Stimulated activated CD4-positive, alpha-beta T cell treated with anti-CD3 and anti-CD28 coated beads, Interleukin-2, amount 100 ng/mL, for 48 hours (primary cell): ENCODE measurements at regions not wholly inside any gene's neighbourhood (a gene's known extent, or its start where the extent isn't known, plus 50 kb on each side); places are given as distances from the start of the nearest gene placed in this dataset.

ENCODE experiments used
- DNase-seq, 2 donors: peaks; one replicate each; pipeline ENCODE4 v3.0.0-alpha.2; 2020

- DNase-seq, result no peak
Measured at GRCh38 chr1:229768232-229768631, 142.2 kb downstream of the URB2 start.

GRCh38 chr1:229769006-229769405 lies 143.0 kb downstream of the URB2 start:
- DNase-seq, result no peak

GRCh38 chr1:229769809-229770208 lies 143.8 kb downstream of the URB2 start:
- no peak for DNase-seq

DNA sequence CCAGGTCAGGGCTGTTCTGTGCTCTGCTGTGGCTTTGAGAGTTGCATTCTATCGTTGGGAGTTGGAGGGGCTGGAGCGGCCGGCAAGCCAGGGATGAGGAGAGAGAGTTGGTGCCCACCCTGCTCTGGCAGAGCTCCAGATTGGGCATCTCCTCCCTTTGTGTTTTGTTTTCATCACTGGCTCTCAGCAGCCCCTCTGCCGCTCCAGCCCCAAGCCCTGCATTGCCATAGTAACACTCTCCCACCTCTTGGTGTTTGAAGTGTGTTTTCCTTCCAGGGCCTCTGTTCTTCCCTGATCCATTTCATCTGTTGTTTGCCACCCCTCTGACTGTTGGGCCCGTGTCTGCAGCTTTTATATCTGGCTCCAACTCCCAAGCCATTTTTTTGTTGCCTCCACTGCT lies 152.7 kb downstream of the URB2 start:
- no peak for DNase-seq

GRCh38 chr1:229781453-229781852 lies 155.4 kb downstream of the URB2 start:
- DNase-seq, result no peak

- DNase-seq, result no peak
Measured at GRCh38 chr1:229782469-229782868, 156.4 kb downstream of the URB2 start.

DNA sequence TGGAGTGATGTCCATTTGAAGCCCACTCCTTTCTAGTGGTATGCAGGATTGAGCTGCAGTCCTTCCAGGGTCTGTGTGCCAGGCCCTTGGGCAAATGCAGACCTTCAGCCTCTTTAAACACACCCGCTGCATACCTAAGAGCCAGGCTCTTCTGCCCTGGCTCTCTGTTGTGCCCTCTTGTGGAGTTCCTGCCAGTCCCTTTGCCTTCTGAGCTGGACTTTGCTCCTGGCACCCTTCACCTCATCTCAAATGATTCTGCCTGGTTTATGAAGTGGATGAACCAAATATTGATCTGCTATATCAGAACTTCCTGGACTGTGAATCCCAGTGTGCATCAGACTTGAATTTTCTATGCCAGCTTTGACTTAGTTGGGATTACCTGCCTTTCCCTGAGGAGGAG lies 158.8 kb downstream of the URB2 start:
- no peak for DNase-seq

GRCh38 chr1:229786974-229787610 lies 161.0 kb downstream of the URB2 start:
- DNase-seq, result no peak

GRCh38 chr1:229788004-229788403 lies 162.0 kb downstream of the URB2 start:
- no peak for DNase-seq

GRCh38 chr1:229792012-229792975 lies 166.2 kb downstream of the URB2 start:
- no peak for DNase-seq

GRCh38 chr1:229793488-229793887 lies 167.4 kb downstream of the URB2 start:
- no peak for DNase-seq

- no peak for DNase-seq
Measured at GRCh38 chr1:229798558-229798957, 172.5 kb downstream of the URB2 start.

GRCh38 chr1:229803626-229804217 lies 177.7 kb downstream of the URB2 start:
- no peak for DNase-seq

DNA sequence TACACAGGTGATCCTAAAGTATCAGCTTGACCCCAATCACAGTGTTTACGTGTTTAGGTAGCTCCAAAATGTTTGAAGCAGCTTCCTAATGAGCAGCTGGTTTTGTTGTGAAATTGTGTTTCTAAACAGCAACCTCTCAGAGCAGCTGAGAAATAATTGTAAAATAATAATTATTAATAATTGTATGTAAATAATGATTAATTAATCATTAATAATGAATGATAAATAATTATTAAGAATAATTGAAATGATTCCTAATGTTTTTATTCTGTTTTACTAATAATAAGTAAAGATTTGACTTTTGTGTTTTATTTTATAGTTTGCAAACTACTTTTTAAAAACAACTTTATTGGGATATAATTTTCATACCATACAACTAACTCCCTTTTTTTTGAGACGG lies 182.2 kb downstream of the URB2 start:
- no peak for DNase-seq

DNA sequence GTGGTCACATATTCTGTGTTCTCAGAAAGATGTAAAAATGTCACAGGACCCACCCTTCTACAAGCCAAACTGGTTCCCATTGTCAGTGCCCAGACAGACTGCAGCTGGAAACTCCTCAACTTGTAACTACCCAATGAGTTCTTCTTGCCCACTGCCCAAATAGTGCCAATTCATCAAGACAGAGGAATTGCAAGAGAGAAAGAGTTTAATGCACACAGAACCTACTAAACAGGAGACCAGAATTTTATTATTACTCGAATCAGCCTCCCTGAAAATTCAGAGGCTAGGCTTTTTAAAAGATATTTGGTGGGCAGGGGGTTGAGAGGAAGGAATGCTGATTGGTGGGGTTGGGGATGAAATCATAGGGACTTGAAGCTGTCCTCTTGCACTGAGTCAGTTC lies 184.1 kb downstream of the URB2 start:
- DNase-seq, result no peak

- DNase-seq, result no peak
Measured at GRCh38 chr1:229810961-229811360, 184.9 kb downstream of the URB2 start.

DNA sequence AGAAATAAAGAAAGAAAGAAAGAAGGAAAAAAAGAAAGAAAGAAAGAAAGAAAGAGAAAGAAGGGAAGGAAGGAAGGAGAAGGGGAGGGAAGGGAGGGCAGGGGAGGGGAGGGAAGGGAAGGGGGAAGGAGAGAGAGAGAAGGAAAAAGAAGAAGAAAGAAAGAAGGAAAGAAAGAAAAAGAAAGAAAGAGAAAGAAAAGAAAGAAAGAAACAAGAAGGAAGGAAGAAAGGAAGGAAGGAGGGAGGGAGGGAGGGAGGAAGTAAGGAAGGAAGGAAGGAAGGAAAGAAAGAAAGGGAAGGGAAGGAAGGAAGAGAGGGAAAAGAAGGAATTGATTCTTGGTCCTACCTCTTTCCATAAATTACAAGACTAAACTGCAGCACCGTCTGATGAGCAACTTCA lies 186.1 kb downstream of the URB2 start:
- DNase-seq, result no peak

DNA sequence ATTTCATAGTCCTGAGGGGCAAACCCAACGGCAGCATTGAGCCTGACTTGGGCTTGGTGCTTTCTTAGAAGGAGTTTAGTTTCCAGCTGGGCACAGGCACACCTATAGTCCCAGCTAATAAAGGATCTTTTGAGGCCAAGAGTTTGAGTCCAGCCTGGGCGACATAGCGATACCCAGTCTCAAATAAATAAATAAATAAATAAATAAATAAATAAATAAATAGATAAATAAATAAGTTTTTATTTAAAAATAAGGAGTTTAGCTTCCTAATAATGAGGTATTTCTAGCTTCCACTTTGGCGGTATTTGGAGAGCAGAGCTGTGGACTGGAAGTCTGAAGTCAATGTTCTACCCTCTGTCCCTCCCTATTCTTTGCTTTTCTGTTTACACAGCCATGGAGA lies 186.6 kb downstream of the URB2 start:
- no peak for DNase-seq

- no peak for DNase-seq
Measured at GRCh38 chr1:229815076-229815475, 189.0 kb downstream of the URB2 start.

DNA sequence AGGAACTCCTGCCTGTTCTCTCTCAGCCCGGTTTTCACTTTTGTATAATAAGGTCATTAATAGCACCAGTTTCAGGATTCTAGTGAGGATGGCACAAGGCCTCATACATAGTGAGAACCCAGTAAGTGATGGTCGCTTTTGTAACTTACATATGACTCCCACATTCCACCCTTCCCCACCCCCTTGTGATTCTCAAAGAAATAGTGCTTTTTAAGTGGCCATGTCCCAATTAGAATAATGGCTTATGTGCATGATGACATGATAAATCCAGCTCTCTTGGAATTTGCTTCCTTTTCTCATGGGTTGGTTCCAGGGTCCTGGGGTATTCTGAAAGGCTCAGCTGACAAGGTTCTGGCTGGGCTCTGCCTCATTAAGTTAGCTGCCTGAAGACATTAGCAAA lies 189.9 kb downstream of the URB2 start:
- DNase-seq, result no peak

GRCh38 chr1:229817936-229818335 lies 191.9 kb downstream of the URB2 start:
- no peak for DNase-seq

GRCh38 chr1:229819091-229819490 lies 193.0 kb downstream of the URB2 start:
- no peak for DNase-seq

- DNase-seq, result no peak
Measured at GRCh38 chr1:229822026-229822425, 196.0 kb downstream of the URB2 start.

GRCh38 chr1:229825042-229825441 lies 199.0 kb downstream of the URB2 start:
- no peak for DNase-seq
